ENCODE measurements at regions not wholly inside any gene's neighbourhood (a gene's known extent, or its start where the extent isn't known, plus 50 kb on each side); places are given as distances from the start of the nearest gene placed in this dataset.

DNA sequence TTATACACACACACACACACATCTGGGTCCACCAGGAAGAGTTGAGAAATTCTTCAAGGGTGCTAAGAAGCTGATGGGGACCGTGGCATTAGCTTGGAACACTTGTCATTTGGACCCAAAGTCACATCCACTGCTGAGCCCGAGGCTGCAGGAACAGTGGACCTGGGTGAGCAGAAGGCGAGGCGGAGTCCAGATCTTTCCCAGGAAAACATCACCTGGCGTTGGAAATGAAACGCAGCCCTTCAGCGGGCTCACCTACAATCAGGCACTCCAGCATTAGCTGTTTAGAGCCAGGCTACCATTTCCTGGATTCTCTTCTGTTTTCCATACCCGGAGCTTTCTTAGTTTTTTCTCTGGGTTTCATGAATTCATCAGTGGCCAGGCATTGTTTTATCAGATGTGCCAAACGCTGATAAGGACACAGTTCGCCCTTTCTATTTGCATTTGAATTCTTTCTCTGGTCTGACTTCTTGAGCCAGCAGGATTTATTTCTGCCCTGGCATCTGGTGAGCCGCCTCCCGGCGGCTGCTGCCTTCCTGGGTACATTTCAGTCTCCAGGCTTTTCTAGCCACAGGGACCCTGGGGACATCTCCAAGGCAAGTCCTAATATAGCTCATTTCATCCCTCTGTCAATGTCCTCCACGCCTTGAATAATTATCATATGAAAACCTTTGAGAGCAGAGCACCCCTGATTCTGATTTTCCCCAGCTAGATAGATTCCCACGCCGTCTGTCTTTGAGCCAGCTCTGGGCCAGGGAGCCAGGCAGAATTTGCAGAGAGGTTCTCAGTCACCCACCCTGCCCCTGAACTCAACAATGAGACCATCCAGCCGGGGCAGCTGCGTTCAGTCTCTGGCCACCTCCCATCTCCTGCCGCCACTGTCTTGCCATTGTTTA is 170.9 kb downstream of the TTLL2 start:
- TF ChIP-seq CTCF (IDR thresholded peaks at IDR 0.05), result no peak
- no peak for TF ChIP-seq POLR2A (IDR thresholded peaks at IDR 0.05)
